ENCODE measurements at regions not wholly inside any gene's neighbourhood (a gene's known extent, or its start where the extent isn't known, plus 50 kb on each side); places are given as distances from the start of the nearest gene placed in this dataset.
"Not testable (repeated sequence)": the region's sequence is repeated elsewhere in the genome, so short reads cannot be mapped to it uniquely, and the experiment has no call there.

DNA sequence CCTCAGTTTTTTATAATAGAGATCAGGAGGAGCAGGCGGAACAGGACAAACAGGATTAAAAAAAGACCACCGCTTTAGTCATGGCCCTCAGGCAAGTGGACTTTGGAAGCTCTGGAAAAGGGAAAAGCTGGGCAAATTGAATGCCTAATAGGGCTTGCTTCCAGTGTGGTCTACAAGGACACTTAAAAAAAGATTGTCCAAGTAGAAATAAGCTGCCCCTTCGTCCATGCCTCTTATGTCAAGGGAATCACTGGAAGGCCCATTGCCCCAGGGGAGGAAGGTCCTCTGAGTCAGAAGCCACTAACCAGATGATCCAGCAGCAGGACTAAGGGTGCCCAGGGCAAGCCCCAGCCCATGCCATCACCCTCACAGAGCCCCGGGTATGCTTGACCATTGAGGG is 175.5 kb downstream of the RAD51AP2 start:
- TF ChIP-seq, protein P1, sequence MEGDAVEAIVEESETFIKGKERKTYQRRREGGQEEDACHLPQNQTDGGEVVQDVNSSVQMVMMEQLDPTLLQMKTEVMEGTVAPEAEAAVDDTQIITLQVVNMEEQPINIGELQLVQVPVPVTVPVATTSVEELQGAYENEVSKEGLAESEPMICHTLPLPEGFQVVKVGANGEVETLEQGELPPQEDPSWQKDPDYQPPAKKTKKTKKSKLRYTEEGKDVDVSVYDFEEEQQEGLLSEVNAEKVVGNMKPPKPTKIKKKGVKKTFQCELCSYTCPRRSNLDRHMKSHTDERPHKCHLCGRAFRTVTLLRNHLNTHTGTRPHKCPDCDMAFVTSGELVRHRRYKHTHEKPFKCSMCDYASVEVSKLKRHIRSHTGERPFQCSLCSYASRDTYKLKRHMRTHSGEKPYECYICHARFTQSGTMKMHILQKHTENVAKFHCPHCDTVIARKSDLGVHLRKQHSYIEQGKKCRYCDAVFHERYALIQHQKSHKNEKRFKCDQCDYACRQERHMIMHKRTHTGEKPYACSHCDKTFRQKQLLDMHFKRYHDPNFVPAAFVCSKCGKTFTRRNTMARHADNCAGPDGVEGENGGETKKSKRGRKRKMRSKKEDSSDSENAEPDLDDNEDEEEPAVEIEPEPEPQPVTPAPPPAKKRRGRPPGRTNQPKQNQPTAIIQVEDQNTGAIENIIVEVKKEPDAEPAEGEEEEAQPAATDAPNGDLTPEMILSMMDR (IDR thresholded peaks at IDR 0.05; ENCODE audit: low read depth, low read length), result not testable (repeated sequence)
- TF ChIP-seq EZH2phosphoT487 (IDR thresholded peaks at IDR 0.05; ENCODE audit: low read depth), result not testable (repeated sequence)
